Trophoblast cell (in vitro differentiated cells and primary cell): ENCODE measurements at regions not wholly inside any gene's neighbourhood (a gene's known extent, or its start where the extent isn't known, plus 50 kb on each side); places are given as distances from the start of the nearest gene placed in this dataset.

Experiments used
- DNase-seq, 2 donors: peaks; one replicate each; pipeline ENCODE4 v3.0.0-alpha.2; 2016
- H2AFZ ChIP-seq: 2 replicates; pipeline ENCODE4 v1.6.1; 2013; ENCODE audit warnings: low read length, moderate library complexity, mild to moderate bottlenecking; ENCODE audit not compliant: insufficient read depth, poor library complexity
- H2AK5ac ChIP-seq: 2 replicates; pipeline ENCODE4 v1.6.1; 2013; ENCODE audit warnings: mild to moderate bottlenecking, low read length
- H2BK120ac ChIP-seq: 2 replicates; pipeline ENCODE4 v1.6.1; 2013; ENCODE audit warnings: low read length, mild to moderate bottlenecking, moderate library complexity; ENCODE audit not compliant: insufficient read depth, poor library complexity
- H2BK12ac ChIP-seq: 2 replicates; pipeline ENCODE4 v1.6.1; 2013; ENCODE audit warnings: mild to moderate bottlenecking, low read length, moderate library complexity
- H2BK5ac ChIP-seq: 2 replicates; pipeline ENCODE4 v1.6.1; 2013; ENCODE audit warnings: low read length, low read depth, moderate library complexity, mild to moderate bottlenecking; ENCODE audit not compliant: poor library complexity
- H3K14ac ChIP-seq: 2 replicates; pipeline ENCODE4 v1.6.1; 2013; ENCODE audit warnings: mild to moderate bottlenecking, low read length
- H3K18ac ChIP-seq: 2 replicates; pipeline ENCODE4 v1.6.1; 2013; ENCODE audit warnings: mild to moderate bottlenecking, low read length
- H3K23ac ChIP-seq: 2 replicates; pipeline ENCODE4 v1.6.1; 2013; ENCODE audit warnings: low read length
- H3K27ac ChIP-seq: 2 replicates; pipeline ENCODE4 v1.5.1; 2013; ENCODE audit warnings: low read depth, mild to moderate bottlenecking, inconsistent platforms, low read length, moderate library complexity
- H3K27me3 ChIP-seq: 2 replicates; pipeline ENCODE4 v1.6.1; 2013; ENCODE audit warnings: inconsistent platforms, mild to moderate bottlenecking, low read length, moderate library complexity; ENCODE audit not compliant: insufficient read depth
- H3K36me3 ChIP-seq, 2 experiments: 1 replicate in 1 of 2; 2 replicates in 1 of 2; pipeline ENCODE4 v1.6.1; 2013; ENCODE audit warnings: low read length in 2 of 2, mild to moderate bottlenecking in 2 of 2, moderate library complexity in 1 of 2; ENCODE audit not compliant: insufficient read depth in 2 of 2, control insufficient read depth in 1 of 2
- H3K4ac ChIP-seq: 2 replicates; pipeline ENCODE4 v1.6.1; 2013; ENCODE audit warnings: low read depth, mild to moderate bottlenecking, low read length, moderate library complexity
- H3K4me1 ChIP-seq, 2 experiments: 1 replicate in 1 of 2; 2 replicates in 1 of 2; pipeline ENCODE4 v1.6.1; 2013; ENCODE audit warnings: low read length in 2 of 2, mild to moderate bottlenecking in 2 of 2, moderate library complexity in 1 of 2; ENCODE audit not compliant: insufficient read depth in 2 of 2, control insufficient read depth in 1 of 2
- H3K4me2 ChIP-seq: 2 replicates; pipeline ENCODE4 v1.6.1; 2013; ENCODE audit warnings: inconsistent platforms, mild to moderate bottlenecking, low read length, moderate library complexity
- H3K4me3 ChIP-seq: 2 replicates; pipeline ENCODE4 v1.5.1; 2013; ENCODE audit warnings: mild to moderate bottlenecking, low read depth, low read length, inconsistent platforms
- H3K79me1 ChIP-seq: one replicate; pipeline ENCODE4 v1.6.1; 2013; ENCODE audit warnings: low read length
- H3K79me2 ChIP-seq: 2 replicates; pipeline ENCODE4 v1.6.1; 2013; ENCODE audit warnings: low read length, mild to moderate bottlenecking; ENCODE audit not compliant: control insufficient read depth, insufficient read depth, poor library complexity
- H3K9ac ChIP-seq: 2 replicates; pipeline ENCODE4 v1.6.1; 2013; ENCODE audit warnings: mild to moderate bottlenecking, low read length
- H3K9me3 ChIP-seq: 2 replicates; pipeline ENCODE4 v1.6.1; 2013; ENCODE audit warnings: low read depth, mild to moderate bottlenecking, control low read depth, inconsistent platforms, low read length; ENCODE audit not compliant: insufficient read depth
- H4K12ac ChIP-seq: 2 replicates; pipeline ENCODE4 v1.6.1; 2013; ENCODE audit warnings: low read depth, mild to moderate bottlenecking, low read length, moderate library complexity
- H4K8ac ChIP-seq: 2 replicates; pipeline ENCODE4 v1.6.1; 2013; ENCODE audit warnings: low read depth, mild to moderate bottlenecking, low read length, moderate library complexity
- H4K91ac ChIP-seq: one replicate; pipeline ENCODE4 v1.6.1; 2013; ENCODE audit warnings: low read depth, mild to moderate bottlenecking, low read length, moderate library complexity
- WGBS: extraction: QIAGEN DNeasy Blood & Tissue Kit; methylation state at CpG from one replicate; pipeline ENCODE4 v1.1.7; 2013; ENCODE audit warnings: missing lambda C conversion rate; ENCODE audit not compliant: insufficient read length, insufficient coverage; ENCODE audit errors: extremely low coverage; 5-methylcytosine and 5-hydroxymethylcytosine counted together

GRCh38 chr3:127383656-127384179 is 95.9 kb upstream of the PRR20G start:
- Histone ChIP-seq H3K4me1 (no peaks in the 10 kb centered on the region), H3K36me3 (no peaks in the 10 kb centered on the region), H3K79me1 (no peaks in the 10 kb centered on the region), H3K23ac (no peak overlapping the region), H3K14ac (no peak overlapping the region), H4K91ac (no peak overlapping the region), H2BK120ac (no peak overlapping the region), H2AFZ (no peak overlapping the region), H4K12ac (no peak overlapping the region), H3K4ac (no peak overlapping the region), H3K27ac (no peak overlapping the region), H3K4me3 (no peak overlapping the region), H3K27me3 (no peaks in the 10 kb centered on the region), H2AK5ac (no peak overlapping the region), H3K18ac (no peak overlapping the region), H3K4me2 (no peak overlapping the region), H3K9me3 (peaks cover 11% of the 10 kb centered on the region), H2BK5ac (no peak overlapping the region), H2BK12ac (no peak overlapping the region), H3K9ac (no peak overlapping the region), H4K8ac (no peak overlapping the region), H3K79me2 (no peaks in the 10 kb centered on the region)
- WGBS = no CpG with 5 or more reads among the region's 10 CpGs
- no peak for DNase-seq

- H3K23ac ChIP-seq = no peak overlapping the region
- no CpG with 5 or more reads among the region's 11 CpGs for WGBS
- DNase-seq = no peak
These were observed 90.2 kb upstream of the PRR20G start for GRCh38 chr3:127377801-127378655.

GRCh38 chr3:127375151-127375930 is 87.5 kb upstream of the PRR20G start:
- H3K27me3 ChIP-seq = no peaks in the 10 kb centered on the region
- H3K9me3 ChIP-seq = peaks cover 2% of the 10 kb centered on the region
- no peak overlapping the region for H2BK12ac ChIP-seq
- no peaks in the 10 kb centered on the region for H3K79me2 ChIP-seq
- H3K9ac ChIP-seq = no peak overlapping the region
- no peak overlapping the region for H3K4me3 ChIP-seq
- H2AFZ ChIP-seq = no peak overlapping the region
- H3K4me2 ChIP-seq = no peak overlapping the region
- no peak overlapping the region for H4K91ac ChIP-seq
- H3K23ac ChIP-seq = no peak overlapping the region
- no peak overlapping the region for H2BK120ac ChIP-seq
- H3K79me1 ChIP-seq = no peaks in the 10 kb centered on the region
- H3K27ac ChIP-seq = no peak overlapping the region
- H2AK5ac ChIP-seq = no peak overlapping the region
- no peak overlapping the region for H3K18ac ChIP-seq
- H3K36me3 ChIP-seq = no peaks in the 10 kb centered on the region
- H4K12ac ChIP-seq = no peak overlapping the region
- H3K14ac ChIP-seq = no peak overlapping the region
- H3K4ac ChIP-seq = no peak overlapping the region
- no CpG with 5 or more reads among the region's 13 CpGs for WGBS
- no peaks in the 10 kb centered on the region for H3K4me1 ChIP-seq
- no peak overlapping the region for H4K8ac ChIP-seq
- no peak for DNase-seq
- H2BK5ac ChIP-seq = no peak overlapping the region

More at GRCh38 chr3:127377801-127378655, 90.2 kb upstream of the PRR20G start:
- H2BK12ac ChIP-seq = no peak overlapping the region
- no peak overlapping the region for H3K14ac ChIP-seq
- no peaks in the 10 kb centered on the region for H3K27me3 ChIP-seq
- no peak overlapping the region for H3K4me3 ChIP-seq
- no peak overlapping the region for H4K12ac ChIP-seq
- no peak overlapping the region for H3K18ac ChIP-seq
- H3K79me2 ChIP-seq = no peaks in the 10 kb centered on the region
- no peak overlapping the region for H2AFZ ChIP-seq
- H3K4me1 ChIP-seq = no peaks in the 10 kb centered on the region
- no peak overlapping the region for H4K91ac ChIP-seq
- no peak overlapping the region for H4K8ac ChIP-seq
- H3K36me3 ChIP-seq = no peaks in the 10 kb centered on the region
- H3K4me2 ChIP-seq = no peak overlapping the region
- H3K9ac ChIP-seq = no peak overlapping the region
- H3K9me3 ChIP-seq = peaks cover 8% of the 10 kb centered on the region
- H3K27ac ChIP-seq = no peak overlapping the region
- no peak overlapping the region for H2BK5ac ChIP-seq
- no peak overlapping the region for H3K4ac ChIP-seq
- no peaks in the 10 kb centered on the region for H3K79me1 ChIP-seq
- no peak overlapping the region for H2BK120ac ChIP-seq
- H2AK5ac ChIP-seq = no peak overlapping the region

GRCh38 chr3:127374086-127375010 is 86.5 kb upstream of the PRR20G start:
- H3K79me1 ChIP-seq = no peaks in the 10 kb centered on the region
- H3K4me3 ChIP-seq = no peak overlapping the region
- H3K36me3 ChIP-seq = no peaks in the 10 kb centered on the region
- H2BK120ac ChIP-seq = no peak overlapping the region
- H2AK5ac ChIP-seq = no peak overlapping the region
- no peak overlapping the region for H4K12ac ChIP-seq
- no peak overlapping the region for H2AFZ ChIP-seq
- no peak overlapping the region for H3K14ac ChIP-seq
- DNase-seq = peak in 1 of 2 donors; percentile 25
- no peak overlapping the region for H4K8ac ChIP-seq
- H3K23ac ChIP-seq = no peak overlapping the region
- no peaks in the 10 kb centered on the region for H3K79me2 ChIP-seq
- no peaks in the 10 kb centered on the region for H3K4me1 ChIP-seq
- H2BK12ac ChIP-seq = no peak overlapping the region
- WGBS = no CpG with 5 or more reads among the region's 12 CpGs
- H3K27me3 ChIP-seq = no peaks in the 10 kb centered on the region
- H3K27ac ChIP-seq = no peak overlapping the region
- H3K4ac ChIP-seq = no peak overlapping the region
- no peak overlapping the region for H3K9ac ChIP-seq
- H4K91ac ChIP-seq = no peak overlapping the region
- H3K9me3 ChIP-seq = peaks cover 2% of the 10 kb centered on the region
- H3K4me2 ChIP-seq = no peak overlapping the region
- H2BK5ac ChIP-seq = no peak overlapping the region
- no peak overlapping the region for H3K18ac ChIP-seq
